ENCODE measurements at regions not wholly inside any gene's neighbourhood (a gene's known extent, or its start where the extent isn't known, plus 50 kb on each side); places are given as distances from the start of the nearest gene placed in this dataset.

- Mint-ChIP-seq H3K4me1 (peaks cover 22% of the 10 kb centered on the region), H3K4me3 (no peak overlapping the region), H3K27ac (no peak overlapping the region), H3K27me3 (ENCODE audit: low read depth in 3 of 3) (peaks cover 5 to 10% (median 9%) of the 10 kb centered on the region in 3 donors), H3K36me3 (no peaks in the 10 kb centered on the region), H3K9me3 (peaks cover 0 to 2% (median 0%) of the 10 kb centered on the region in 7 donors)
- WGBS (ENCODE audit: insufficient coverage) = 63% methylated on average over 2 of the region's 3 CpGs
- Histone ChIP-seq H3K27ac (ENCODE audit: low read depth in 1 of 2, low read length in 2 of 2) (no peak overlapping the region), H3K9ac (ENCODE audit: insufficient read depth, low read length, poor library complexity, severe bottlenecking) (no peak overlapping the region), H3K4me1 (ENCODE audit: control insufficient read depth in 1 of 2, insufficient read depth in 2 of 2, low read length in 2 of 2) (peaks cover 10 to 17% of the 10 kb centered on the region in 2 donors), H3K27me3 (ENCODE audit: control insufficient read depth in 2 of 2, insufficient read depth in 2 of 2, low read length in 2 of 2) (no peaks in the 10 kb centered on the region), H3K79me2 (ENCODE audit: insufficient read depth, low read length) (no peaks in the 10 kb centered on the region), H3K4me2 (replicated peaks; ENCODE audit: extremely low read depth, low read length, poor library complexity, severe bottlenecking) (no peak overlapping the region), H3K9me3 (replicated peaks in 1 of 2; ENCODE audit: control insufficient read depth in 1 of 2, insufficient read depth in 1 of 2, low read length in 2 of 2) (no peaks in the 10 kb centered on the region), H3K36me3 (replicated peaks in 1 of 2; ENCODE audit: control insufficient read depth in 1 of 2, insufficient read depth in 2 of 2, low read length in 2 of 2) (no peaks in the 10 kb centered on the region), H4K20me1 (ENCODE audit: insufficient read depth, low read length) (no peaks in the 10 kb centered on the region), H2AFZ (ENCODE audit: insufficient read depth, low read depth, low read length, poor library complexity, severe bottlenecking) (no peak overlapping the region), H3K4me3 (replicated peaks in 1 of 3; ENCODE audit: low read depth in 2 of 3, low read length in 3 of 3) (no peak overlapping the region)
- intact Hi-C loops (cut with micrococcal nuclease) = no loop called here
- no peak for DNase-seq
- TF ChIP-seq CTCF (IDR thresholded peaks at IDR 0.05) = no peak
These were observed 102.5 kb upstream of the USP24 start for GRCh38 chr1:55317673-55318072.

- Histone ChIP-seq H3K36me3 (replicated peaks in 1 of 2; ENCODE audit: control insufficient read depth in 1 of 2, insufficient read depth in 2 of 2, low read length in 2 of 2) (no peaks in the 10 kb centered on the region), H3K9me3 (replicated peaks in 1 of 2; ENCODE audit: control insufficient read depth in 1 of 2, insufficient read depth in 1 of 2, low read length in 2 of 2) (no peaks in the 10 kb centered on the region), H3K4me1 (ENCODE audit: control insufficient read depth in 1 of 2, insufficient read depth in 2 of 2, low read length in 2 of 2) (peaks cover 10 to 17% of the 10 kb centered on the region in 2 donors), H3K4me2 (replicated peaks; ENCODE audit: extremely low read depth, low read length, poor library complexity, severe bottlenecking) (peak overlapping the region; percentile 5), H3K27ac (ENCODE audit: low read depth in 1 of 2, low read length in 2 of 2) (no peak overlapping the region), H3K9ac (ENCODE audit: insufficient read depth, low read length, poor library complexity, severe bottlenecking) (no peak overlapping the region), H3K27me3 (ENCODE audit: control insufficient read depth in 2 of 2, insufficient read depth in 2 of 2, low read length in 2 of 2) (no peaks in the 10 kb centered on the region), H3K4me3 (replicated peaks in 1 of 3; ENCODE audit: low read depth in 2 of 3, low read length in 3 of 3) (no peak overlapping the region), H2AFZ (ENCODE audit: insufficient read depth, low read depth, low read length, poor library complexity, severe bottlenecking) (peak overlapping the region; percentile 20), H4K20me1 (ENCODE audit: insufficient read depth, low read length) (no peaks in the 10 kb centered on the region), H3K79me2 (ENCODE audit: insufficient read depth, low read length) (no peaks in the 10 kb centered on the region)
- intact Hi-C loops (cut with micrococcal nuclease) = no loop called here
- Mint-ChIP-seq H3K27me3 (ENCODE audit: low read depth in 3 of 3) (peaks cover 5 to 10% (median 9%) of the 10 kb centered on the region in 3 donors), H3K27ac (no peak overlapping the region), H3K4me3 (no peak overlapping the region), H3K4me1 (peaks cover 22% of the 10 kb centered on the region), H3K36me3 (no peaks in the 10 kb centered on the region), H3K9me3 (peaks cover 0 to 2% (median 0%) of the 10 kb centered on the region in 7 donors)
- 100% methylated on average over 2 of the region's 7 CpGs for WGBS (ENCODE audit: insufficient coverage)
- no peak for DNase-seq
- no peak for TF ChIP-seq CTCF (IDR thresholded peaks at IDR 0.05)
These were observed 101.9 kb upstream of the USP24 start for GRCh38 chr1:55316947-55317662.

All from CD14-positive monocyte (primary cell).